AG09309 (cell line): ENCODE measurements at regions not wholly inside any gene's neighbourhood (a gene's known extent, or its start where the extent isn't known, plus 50 kb on each side); places are given as distances from the start of the nearest gene placed in this dataset.

Experiments used
- DNase-seq: peaks from one replicate; pipeline ENCODE4 v3.0.0-alpha.2; 2010; ENCODE audit warnings: low read depth
- H3K4me3 ChIP-seq: 2 replicates; pipeline ENCODE4 v1.5.1; 2011; ENCODE audit warnings: mild to moderate bottlenecking, low read depth, low read length, moderate library complexity; ENCODE audit not compliant: control insufficient read depth
- CTCF ChIP-seq: IDR thresholded peaks from 2 replicates; pipeline ENCODE4 v1.5.1; 2011; ENCODE audit warnings: mild to moderate bottlenecking, low read depth, low read length, inconsistent platforms; ENCODE audit not compliant: insufficient read depth, control insufficient read depth; ENCODE audit errors: missing control alignments

DNA sequence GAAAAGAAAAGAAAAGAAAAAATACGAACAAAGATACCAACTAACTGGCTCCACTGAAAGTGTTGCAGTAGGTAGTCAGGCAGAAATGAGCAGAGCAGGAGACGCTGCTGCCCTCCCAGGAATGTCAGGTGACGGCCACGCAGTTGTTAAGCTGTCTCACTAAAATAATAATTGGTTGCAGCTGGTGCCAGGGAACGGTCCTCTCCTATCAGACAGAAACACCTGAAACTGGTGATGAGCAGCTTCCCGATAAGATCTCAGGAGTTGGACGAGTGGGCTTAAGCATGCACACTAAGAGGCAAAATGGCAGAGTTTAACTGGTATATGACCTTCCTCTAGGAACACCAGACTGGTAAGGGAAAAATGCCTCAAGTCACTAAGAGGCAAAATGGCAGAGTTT is 611.1 kb downstream of the ZEB2 start:
- no peak for TF ChIP-seq CTCF
- DNase-seq = no peak
- no peak overlapping the region for H3K4me3 ChIP-seq

DNA sequence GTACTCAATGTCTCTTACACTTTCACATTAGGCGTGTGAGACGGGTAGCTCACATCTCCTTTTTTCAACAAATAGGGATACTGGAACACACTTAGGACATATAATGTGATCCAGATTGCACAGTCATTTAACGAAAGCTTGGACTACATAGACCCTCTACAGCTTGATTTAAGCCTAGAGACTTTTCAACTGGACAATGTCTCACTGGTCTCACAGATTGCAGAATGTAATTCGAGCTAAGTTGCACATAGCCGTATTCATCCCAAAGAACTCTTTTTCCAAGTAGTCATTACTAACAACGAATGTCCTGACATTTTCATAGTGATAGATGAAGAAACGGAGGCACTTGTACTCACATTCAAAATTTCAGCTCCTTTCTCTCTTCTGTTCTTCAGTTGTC is 612.1 kb downstream of the ZEB2 start:
- DNase-seq = peak; percentile 28
- TF ChIP-seq CTCF = no peak
- no peak overlapping the region for H3K4me3 ChIP-seq

DNA sequence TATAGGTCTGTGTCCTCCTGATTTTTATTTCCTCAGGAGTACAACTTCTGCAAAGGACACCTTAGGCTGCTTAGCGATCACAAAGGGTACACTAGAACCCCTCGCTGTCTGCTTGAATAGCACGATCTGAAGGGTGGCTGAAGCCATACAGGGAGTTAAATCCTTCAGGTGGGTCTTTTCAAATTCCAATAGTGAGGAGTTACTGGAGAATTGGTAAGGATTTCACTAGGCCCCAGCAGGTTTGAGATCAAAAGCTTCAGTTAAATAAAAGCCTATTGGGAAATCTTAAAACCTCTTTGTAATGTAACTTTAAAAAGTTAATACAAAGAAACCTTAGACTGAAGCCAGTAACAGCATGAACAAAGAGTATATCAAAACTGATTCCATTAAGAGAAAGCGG is 613.1 kb downstream of the ZEB2 start:
- TF ChIP-seq CTCF = no peak
- H3K4me3 ChIP-seq = no peak overlapping the region
- no peak for DNase-seq

GRCh38 chr2:143905587-143905986 is 614.3 kb downstream of the ZEB2 start:
- no peak for TF ChIP-seq CTCF
- H3K4me3 ChIP-seq = no peak overlapping the region
- DNase-seq = no peak

DNA sequence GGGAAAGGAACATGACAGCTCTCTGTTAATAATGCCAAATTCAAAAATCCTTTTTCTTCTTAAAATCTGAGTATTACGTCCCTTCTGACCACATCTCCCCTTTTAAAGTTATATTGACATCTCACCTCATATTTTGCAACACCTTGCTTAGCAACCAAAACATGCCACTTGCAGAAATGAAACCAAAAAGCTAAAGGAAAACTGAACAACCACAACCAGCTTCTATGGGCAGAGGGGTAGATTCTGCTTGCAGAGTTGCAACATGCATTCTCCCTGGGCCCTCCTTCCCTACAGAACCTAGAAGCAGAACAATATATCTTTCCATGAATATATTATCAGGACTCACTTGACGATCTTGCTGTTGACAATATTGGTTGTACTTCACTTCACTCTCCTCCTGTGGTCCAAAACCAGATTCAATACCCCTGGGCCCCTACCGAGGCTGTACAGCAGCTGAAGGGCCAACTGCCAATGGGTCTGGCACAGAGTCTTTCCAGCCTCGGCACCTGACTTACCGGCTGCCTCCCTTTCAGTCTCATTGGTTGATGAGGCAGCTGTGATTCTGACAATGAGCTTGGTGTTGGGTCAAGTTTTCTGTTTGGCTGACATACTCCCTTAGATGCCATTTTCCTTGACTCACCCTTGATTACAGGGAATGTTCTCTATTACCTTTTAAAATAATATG is 616.6 kb downstream of the ZEB2 start:
- no peak for TF ChIP-seq CTCF
- H3K4me3 ChIP-seq = no peak overlapping the region
- no peak for DNase-seq

GRCh38 chr2:143901185-143901842 is 618.6 kb downstream of the ZEB2 start:
- peak overlapping the region; percentile 12; the same call in 1 of the 2 replicates for H3K4me3 ChIP-seq
- TF ChIP-seq CTCF = peak; percentile 8
- peak; percentile 61 for DNase-seq

GRCh38 chr2:143899987-143900386 is 619.9 kb downstream of the ZEB2 start:
- H3K4me3 ChIP-seq = no peak overlapping the region
- no peak for DNase-seq
- TF ChIP-seq CTCF = no peak
